OCI-LY1 (cell line): ENCODE measurements at regions not wholly inside any gene's neighbourhood (a gene's known extent, or its start where the extent isn't known, plus 50 kb on each side); places are given as distances from the start of the nearest gene placed in this dataset.

Experiments used
- H2AFZ ChIP-seq: fragments of 200-600 bp; sonication (generic), shearing (Covaris generic); 2 replicates; pipeline ENCODE4 v1.6.0; 2014; ENCODE audit warnings: antibody characterized with exemption, mild to moderate bottlenecking, low read length
- H3F3A ChIP-seq: fragments of 200-600 bp; sonication (generic), shearing (Covaris generic); 2 replicates; pipeline ENCODE4 v1.6.0; 2014; ENCODE audit warnings: mild to moderate bottlenecking, antibody characterized with exemption, low read length, moderate library complexity; ENCODE audit not compliant: insufficient read depth
- H3K27ac ChIP-seq: fragments of 200-600 bp; sonication (generic); 2 replicates; pipeline ENCODE4 v1.5.1; 2014; ENCODE audit warnings: low read length, mixed run types, mild to moderate bottlenecking, low read depth; ENCODE audit not compliant: poor library complexity, severe bottlenecking
- H3K27me3 ChIP-seq: fragments of 200-600 bp; sonication (generic); 2 replicates; pipeline ENCODE4 v1.6.0; 2014; ENCODE audit warnings: antibody characterized with exemption, mild to moderate bottlenecking, low read length, moderate library complexity; ENCODE audit not compliant: insufficient read depth
- H3K36me3 ChIP-seq: fragments of 200-600 bp; sonication (generic); 2 replicates; pipeline ENCODE4 v1.6.1; 2014; ENCODE audit warnings: mild to moderate bottlenecking, antibody characterized with exemption, low read length, moderate library complexity, mixed read lengths; ENCODE audit not compliant: insufficient read depth
- H3K4me1 ChIP-seq: fragments of 200-600 bp; sonication (generic); 2 replicates; pipeline ENCODE4 v1.5.1; 2014; ENCODE audit warnings: mild to moderate bottlenecking, low read length, moderate library complexity; ENCODE audit not compliant: insufficient read depth, severe bottlenecking
- H3K4me2 ChIP-seq: fragments of 200-600 bp; sonication (generic), shearing (Covaris generic); 2 replicates; pipeline ENCODE4 v1.6.1; 2014; ENCODE audit warnings: low read length
- H3K4me3 ChIP-seq: fragments of 200-600 bp; sonication (generic); 2 replicates; pipeline ENCODE4 v1.5.1; 2014; ENCODE audit warnings: low read length, low read depth, mild to moderate bottlenecking, mixed read lengths; ENCODE audit not compliant: poor library complexity, severe bottlenecking
- H3K79me2 ChIP-seq: fragments of 200-600 bp; shearing (Covaris generic); 2 replicates; pipeline ENCODE4 v1.6.1; 2016; ENCODE audit warnings: mixed run types, low read length, mixed read lengths; ENCODE audit not compliant: insufficient read depth
- H3K9ac ChIP-seq: fragments of 200-600 bp; sonication (generic), shearing (Covaris generic); 2 replicates; pipeline ENCODE4 v1.6.1; 2014; ENCODE audit warnings: mild to moderate bottlenecking, low read length, mixed read lengths
- H3K9me2 ChIP-seq: fragments of 200-600 bp; sonication (generic), shearing (Covaris generic); 2 replicates; pipeline ENCODE4 v1.6.1; 2014; ENCODE audit warnings: low read depth, mild to moderate bottlenecking, low read length, mixed read lengths
- H3K9me3 ChIP-seq: fragments of 200-600 bp; shearing (Covaris generic); 2 replicates; pipeline ENCODE4 v1.6.1; 2014; ENCODE audit warnings: low read length, mixed read lengths
- H4K20me1 ChIP-seq: fragments of 200-600 bp; sonication (generic), shearing (Covaris generic); 2 replicates; pipeline ENCODE4 v1.6.0; 2016; ENCODE audit warnings: mild to moderate bottlenecking, low read length; ENCODE audit not compliant: insufficient read depth
- EZH2 ChIP-seq: fragments of 200-600 bp; sonication (generic), shearing (Covaris generic); IDR thresholded peaks from 2 replicates; pipeline ENCODE4 v1.8.0; 2017; ENCODE audit warnings: borderline replicate concordance, mixed run types, mild to moderate bottlenecking, antibody characterized with exemption, low read length, moderate library complexity, mixed read lengths
- TF ChIP-seq, protein P1 (sequence below): fragments of 200-600 bp; sonication (generic), shearing (Covaris generic); IDR thresholded peaks from 2 replicates; pipeline ENCODE4 v1.5.1; 2017; ENCODE audit warnings: mild to moderate bottlenecking, antibody characterized with exemption, low read length, moderate library complexity, mixed read lengths

DNA sequence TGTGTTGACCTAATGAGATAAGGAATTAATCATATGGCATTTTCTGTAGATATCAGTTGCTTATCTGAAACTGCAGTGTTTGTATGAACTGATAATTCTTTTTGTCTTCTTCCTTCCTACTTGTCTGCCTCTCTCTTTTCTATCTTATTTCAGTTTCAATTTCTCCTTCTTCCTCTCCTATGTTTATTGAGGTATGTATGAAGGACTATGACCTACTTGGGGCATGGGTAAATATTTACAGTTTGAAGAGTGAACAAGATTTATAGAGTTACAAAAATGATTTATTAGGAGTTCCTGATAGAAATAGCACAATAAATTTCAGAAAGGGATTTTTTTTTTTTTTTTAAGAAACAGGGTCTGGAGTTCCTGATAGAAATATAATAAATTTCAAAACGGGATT, 88.7 kb upstream of the MUCL1 start:
- Histone ChIP-seq H3K9me2 (no peaks in the 10 kb centered on the region), H3K9me3 (no peaks in the 10 kb centered on the region), H3K4me3 (no peak overlapping the region), H4K20me1 (no peaks in the 10 kb centered on the region), H3K27me3 (no peaks in the 10 kb centered on the region), H3K9ac (no peak overlapping the region), H2AFZ (no peak overlapping the region), H3K36me3 (no peaks in the 10 kb centered on the region), H3K79me2 (no peaks in the 10 kb centered on the region), H3K4me2 (no peak overlapping the region), H3K4me1 (no peaks in the 10 kb centered on the region), H3K27ac (no peak overlapping the region), H3F3A (no peaks in the 10 kb centered on the region)
- TF ChIP-seq, protein P1, sequence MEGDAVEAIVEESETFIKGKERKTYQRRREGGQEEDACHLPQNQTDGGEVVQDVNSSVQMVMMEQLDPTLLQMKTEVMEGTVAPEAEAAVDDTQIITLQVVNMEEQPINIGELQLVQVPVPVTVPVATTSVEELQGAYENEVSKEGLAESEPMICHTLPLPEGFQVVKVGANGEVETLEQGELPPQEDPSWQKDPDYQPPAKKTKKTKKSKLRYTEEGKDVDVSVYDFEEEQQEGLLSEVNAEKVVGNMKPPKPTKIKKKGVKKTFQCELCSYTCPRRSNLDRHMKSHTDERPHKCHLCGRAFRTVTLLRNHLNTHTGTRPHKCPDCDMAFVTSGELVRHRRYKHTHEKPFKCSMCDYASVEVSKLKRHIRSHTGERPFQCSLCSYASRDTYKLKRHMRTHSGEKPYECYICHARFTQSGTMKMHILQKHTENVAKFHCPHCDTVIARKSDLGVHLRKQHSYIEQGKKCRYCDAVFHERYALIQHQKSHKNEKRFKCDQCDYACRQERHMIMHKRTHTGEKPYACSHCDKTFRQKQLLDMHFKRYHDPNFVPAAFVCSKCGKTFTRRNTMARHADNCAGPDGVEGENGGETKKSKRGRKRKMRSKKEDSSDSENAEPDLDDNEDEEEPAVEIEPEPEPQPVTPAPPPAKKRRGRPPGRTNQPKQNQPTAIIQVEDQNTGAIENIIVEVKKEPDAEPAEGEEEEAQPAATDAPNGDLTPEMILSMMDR = no peak
- no peak for TF ChIP-seq EZH2

DNA sequence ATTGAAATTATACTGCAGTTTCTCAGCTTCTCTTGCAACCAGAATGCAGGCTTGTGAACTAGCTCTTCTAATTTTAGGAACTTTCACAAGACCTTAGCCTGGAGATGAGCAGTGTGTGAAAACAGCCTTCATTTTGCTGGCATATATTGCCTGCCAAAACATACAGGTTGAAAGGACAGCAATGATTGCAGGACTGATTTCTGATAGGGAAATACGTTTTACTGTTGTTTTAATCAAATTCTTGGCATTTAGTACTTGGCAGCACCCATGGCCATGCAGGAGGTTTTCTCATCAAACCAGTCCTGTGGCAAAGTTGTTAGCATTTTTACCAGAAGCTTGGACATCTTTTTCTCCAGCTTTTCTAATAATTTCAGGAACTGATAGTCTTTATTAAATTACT, 91.9 kb upstream of the MUCL1 start:
- no peak overlapping the region for H2AFZ ChIP-seq
- H3K4me1 ChIP-seq = no peaks in the 10 kb centered on the region
- no peaks in the 10 kb centered on the region for H4K20me1 ChIP-seq
- H3K27me3 ChIP-seq = no peaks in the 10 kb centered on the region
- no peak overlapping the region for H3K9ac ChIP-seq
- H3K36me3 ChIP-seq = no peaks in the 10 kb centered on the region
- no peak for TF ChIP-seq EZH2
- TF ChIP-seq, protein P1 = no peak
- H3K79me2 ChIP-seq = no peaks in the 10 kb centered on the region
- H3K9me2 ChIP-seq = no peaks in the 10 kb centered on the region
- no peak overlapping the region for H3K27ac ChIP-seq
- no peak overlapping the region for H3K4me3 ChIP-seq
- H3F3A ChIP-seq = no peaks in the 10 kb centered on the region
- H3K9me3 ChIP-seq = no peaks in the 10 kb centered on the region
- no peak overlapping the region for H3K4me2 ChIP-seq

DNA sequence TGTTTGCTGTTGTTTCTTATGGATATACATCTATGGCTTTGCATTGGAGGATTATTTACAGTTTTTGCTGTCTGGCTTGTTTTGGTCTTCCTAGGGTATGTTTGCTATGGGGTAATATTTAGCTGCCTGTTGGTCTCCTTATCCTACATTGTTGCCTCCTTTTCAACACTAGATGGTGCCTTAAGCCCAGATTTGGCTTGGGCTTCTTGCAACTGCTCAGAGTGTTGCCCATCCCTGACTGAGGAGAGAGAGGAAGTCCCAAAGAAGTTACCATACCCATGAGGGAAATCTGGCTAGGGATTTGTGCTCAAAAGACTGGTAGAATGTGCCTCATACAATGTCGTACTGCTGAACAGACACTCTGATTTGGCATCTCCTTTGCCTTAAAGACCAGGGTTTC, 94.6 kb upstream of the MUCL1 start:
- H3K9ac ChIP-seq = no peak overlapping the region
- H3K4me3 ChIP-seq = no peak overlapping the region
- H3K9me3 ChIP-seq = no peaks in the 10 kb centered on the region
- no peaks in the 10 kb centered on the region for H3F3A ChIP-seq
- no peaks in the 10 kb centered on the region for H3K4me1 ChIP-seq
- no peak overlapping the region for H3K4me2 ChIP-seq
- H3K27me3 ChIP-seq = no peaks in the 10 kb centered on the region
- H4K20me1 ChIP-seq = no peaks in the 10 kb centered on the region
- no peak overlapping the region for H2AFZ ChIP-seq
- no peaks in the 10 kb centered on the region for H3K36me3 ChIP-seq
- no peaks in the 10 kb centered on the region for H3K9me2 ChIP-seq
- no peak for TF ChIP-seq EZH2
- TF ChIP-seq, protein P1 = peak; percentile 66
- H3K79me2 ChIP-seq = no peaks in the 10 kb centered on the region
- H3K27ac ChIP-seq = no peak overlapping the region
